ENCODE measurements at regions not wholly inside any gene's neighbourhood (a gene's known extent, or its start where the extent isn't known, plus 50 kb on each side); places are given as distances from the start of the nearest gene placed in this dataset.

DNA sequence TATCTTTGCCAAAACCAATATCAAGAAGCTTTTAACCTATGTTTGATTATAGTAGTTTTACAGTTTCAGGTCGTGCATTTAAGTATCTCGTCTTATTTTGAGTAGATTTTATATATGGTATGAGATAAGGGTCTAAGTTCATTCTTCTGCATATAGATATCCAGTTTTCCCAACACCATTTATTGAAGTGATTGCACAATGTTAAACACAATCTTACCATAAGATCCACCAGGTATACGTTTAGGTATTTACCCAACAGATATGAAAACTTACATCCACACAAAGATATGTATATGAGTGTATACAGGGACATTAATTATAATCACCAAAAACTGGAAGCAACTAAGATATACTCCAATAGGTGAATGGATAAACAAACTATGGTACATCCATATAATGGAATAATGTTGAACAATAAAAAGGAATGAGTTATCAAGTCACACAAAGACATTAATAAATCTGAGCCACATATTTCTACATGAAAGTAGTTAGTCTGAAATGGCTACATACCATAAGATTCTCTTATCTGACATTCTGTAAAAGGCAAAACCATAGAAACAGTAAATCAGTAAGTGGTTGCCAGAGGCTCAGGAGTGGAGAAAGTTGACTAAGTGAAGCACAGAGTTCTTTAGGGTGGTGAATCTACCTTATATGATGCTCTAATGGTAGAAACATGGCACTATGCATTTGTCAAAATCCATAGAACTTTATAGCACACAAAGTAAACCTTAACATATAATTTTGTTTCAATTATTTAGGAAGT, 222.6 kb downstream of the NUAK1 start:
- no peak overlapping the region for H3K4me3 ChIP-seq
- no peaks in the 10 kb centered on the region for H3K27me3 ChIP-seq (replicated peaks; ENCODE audit: insufficient read depth)
- H3K36me3 ChIP-seq: no peaks in the 10 kb centered on the region
- DNase-seq (ENCODE audit: low spot score): no peak
- TF ChIP-seq, protein P1, sequence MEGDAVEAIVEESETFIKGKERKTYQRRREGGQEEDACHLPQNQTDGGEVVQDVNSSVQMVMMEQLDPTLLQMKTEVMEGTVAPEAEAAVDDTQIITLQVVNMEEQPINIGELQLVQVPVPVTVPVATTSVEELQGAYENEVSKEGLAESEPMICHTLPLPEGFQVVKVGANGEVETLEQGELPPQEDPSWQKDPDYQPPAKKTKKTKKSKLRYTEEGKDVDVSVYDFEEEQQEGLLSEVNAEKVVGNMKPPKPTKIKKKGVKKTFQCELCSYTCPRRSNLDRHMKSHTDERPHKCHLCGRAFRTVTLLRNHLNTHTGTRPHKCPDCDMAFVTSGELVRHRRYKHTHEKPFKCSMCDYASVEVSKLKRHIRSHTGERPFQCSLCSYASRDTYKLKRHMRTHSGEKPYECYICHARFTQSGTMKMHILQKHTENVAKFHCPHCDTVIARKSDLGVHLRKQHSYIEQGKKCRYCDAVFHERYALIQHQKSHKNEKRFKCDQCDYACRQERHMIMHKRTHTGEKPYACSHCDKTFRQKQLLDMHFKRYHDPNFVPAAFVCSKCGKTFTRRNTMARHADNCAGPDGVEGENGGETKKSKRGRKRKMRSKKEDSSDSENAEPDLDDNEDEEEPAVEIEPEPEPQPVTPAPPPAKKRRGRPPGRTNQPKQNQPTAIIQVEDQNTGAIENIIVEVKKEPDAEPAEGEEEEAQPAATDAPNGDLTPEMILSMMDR (IDR thresholded peaks at IDR 0.05): no peak
- TF ChIP-seq POLR2AphosphoS5 (IDR thresholded peaks at IDR 0.05): no peak
- TF ChIP-seq POLR2A (IDR thresholded peaks at IDR 0.05): no peak
- H3K27ac ChIP-seq: no peak overlapping the region
- intact Hi-C loops (cut with DNase I): no loop called here
- no peaks in the 10 kb centered on the region for H3K9me3 ChIP-seq
- WGBS: 78% methylated on average over 3 of the region's 3 CpGs
- no peaks in the 10 kb centered on the region for H3K4me1 ChIP-seq (replicated peaks)

DNA sequence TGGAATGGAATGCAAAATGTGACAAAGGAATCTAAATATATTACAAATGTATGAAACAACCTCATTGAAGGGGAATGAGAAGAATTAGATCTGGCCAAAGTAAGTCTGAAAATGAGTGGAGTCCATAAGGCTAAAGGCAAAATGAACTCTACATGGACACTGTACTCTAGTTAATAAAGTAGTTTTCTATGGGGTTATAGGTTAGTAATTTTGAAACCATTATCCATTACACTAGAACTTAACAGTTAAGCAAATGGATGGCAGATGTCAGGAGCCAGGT, 222.1 kb downstream of the NUAK1 start:
- no peaks in the 10 kb centered on the region for H3K4me1 ChIP-seq (replicated peaks)
- intact Hi-C loops (cut with DNase I): no loop called here
- no peak overlapping the region for H3K27ac ChIP-seq
- H3K27me3 ChIP-seq (replicated peaks; ENCODE audit: insufficient read depth): no peaks in the 10 kb centered on the region
- H3K4me3 ChIP-seq: no peak overlapping the region
- TF ChIP-seq, protein P1 (IDR thresholded peaks at IDR 0.05): no peak
- TF ChIP-seq POLR2A (IDR thresholded peaks at IDR 0.05) (no peak), POLR2AphosphoS5 (IDR thresholded peaks at IDR 0.05) (no peak)
- H3K9me3 ChIP-seq: no peaks in the 10 kb centered on the region
- no peaks in the 10 kb centered on the region for H3K36me3 ChIP-seq
- no peak for DNase-seq (ENCODE audit: low spot score)

DNA sequence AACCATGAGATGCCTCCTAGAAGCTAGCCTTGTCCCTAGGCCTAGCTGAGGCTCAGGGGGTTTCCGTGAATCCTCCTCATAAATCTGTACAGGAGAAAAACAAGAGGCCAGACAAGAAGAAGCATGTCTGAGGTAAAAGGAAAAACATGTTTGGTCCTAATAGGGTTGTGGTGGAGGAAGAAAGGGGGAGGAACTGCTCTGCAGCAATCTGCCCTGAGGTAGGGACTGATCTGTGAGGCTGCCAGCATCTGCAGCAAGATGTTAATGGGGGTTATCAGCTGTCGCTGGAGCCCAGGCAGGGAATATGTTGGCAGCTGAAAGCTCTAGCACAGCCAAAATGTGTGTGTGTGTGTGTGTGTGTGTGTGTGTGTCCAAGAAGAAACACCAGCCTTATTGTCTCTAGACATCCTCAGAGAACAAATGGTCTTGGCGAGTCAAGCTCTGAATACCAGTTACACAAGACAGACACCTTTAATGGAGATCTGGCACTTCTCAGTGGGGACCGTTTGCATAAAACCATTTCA, 218.5 kb downstream of the NUAK1 start:
- H3K9me3 ChIP-seq: no peaks in the 10 kb centered on the region
- DNase-seq (ENCODE audit: low spot score): peak; percentile 80
- no peaks in the 10 kb centered on the region for H3K27me3 ChIP-seq (replicated peaks; ENCODE audit: insufficient read depth)
- WGBS: 24% methylated on average over 4 of the region's 4 CpGs
- TF ChIP-seq, protein P1 (IDR thresholded peaks at IDR 0.05): no peak
- no peak for TF ChIP-seq POLR2A (IDR thresholded peaks at IDR 0.05)
- TF ChIP-seq POLR2AphosphoS5 (IDR thresholded peaks at IDR 0.05): peak; percentile 63
- H3K4me1 ChIP-seq (replicated peaks): no peaks in the 10 kb centered on the region
- H3K36me3 ChIP-seq: no peaks in the 10 kb centered on the region
- peak overlapping the region in 1 of 2 donors; percentile 21 for H3K27ac ChIP-seq
- intact Hi-C loops (cut with DNase I): no loop called here
- no peak overlapping the region for H3K4me3 ChIP-seq

- H3K4me3 ChIP-seq: no peak overlapping the region
- no peak for DNase-seq (ENCODE audit: low spot score)
- no peaks in the 10 kb centered on the region for H3K9me3 ChIP-seq
- H3K36me3 ChIP-seq: no peaks in the 10 kb centered on the region
- TF ChIP-seq, protein P1 (IDR thresholded peaks at IDR 0.05): no peak
- TF ChIP-seq POLR2A (IDR thresholded peaks at IDR 0.05) (no peak), POLR2AphosphoS5 (IDR thresholded peaks at IDR 0.05) (no peak)
- no peak overlapping the region for H3K27ac ChIP-seq
- no peaks in the 10 kb centered on the region for H3K4me1 ChIP-seq (replicated peaks)
- intact Hi-C loops (cut with DNase I): no loop called here
- H3K27me3 ChIP-seq (replicated peaks; ENCODE audit: insufficient read depth): no peaks in the 10 kb centered on the region
- WGBS: 63% methylated on average over 1 of the region's 1 CpG
Observed at GRCh38 chr12:105921055-105921454, 217.7 kb downstream of the NUAK1 start.
